K562 (cell line): ENCODE measurements at regions not wholly inside any gene's neighbourhood (a gene's known extent, or its start where the extent isn't known, plus 50 kb on each side); places are given as distances from the start of the nearest gene placed in this dataset.

Source experiments
- ATAC-seq: fragments of 200-7000 bp; cut with Tn5 transposase; 3 replicates; pipeline ENCODE4 v1.9.1; 2020; ENCODE audit warnings: moderate library complexity
- BruUV-seq: library from RNA; stranded (reverse); fragments of 400-500 nt; replicated peaks from 2 replicates; lab custom pipeline; 2021; lab: Mats Ljungman, UMichigan
- CTCF ChIA-PET: fragments of 300-600 bp; formaldehyde crosslinking; extraction: SDS; loops from one replicate; lab custom pipeline; 2021; ENCODE audit warnings: low intra/inter-chr PET ratio; lab: Yijun Ruan, JAX
- POLR2A ChIA-PET: fragments of 300-600, 350-650 bp; sonication (Branson Sonifier 250); formaldehyde crosslinking; extraction: SDS; loops from one replicate; lab custom pipeline; 2021; ENCODE audit warnings: antibody characterized with exemption, inconsistent platforms; lab: Yijun Ruan, JAX
- DNase-seq, 4 experiments: peaks; one replicate each; pipeline versions ENCODE4 v3.0.0 to v3.0.0-alpha.2; 2011 to 2018; ENCODE audit warnings: low spot score in 3 of 4, mixed read lengths in 3 of 4; ENCODE audit errors: extremely low read depth in 1 of 4
- FAIRE-seq: peaks from 2 replicates; lab custom pipeline; 2011; peaks lifted over from hg19 to GRCh38; lab: Jason Lieb, UNC
- H2AFZ ChIP-seq: 2 replicates; pipeline ENCODE4 v1.6.0; 2011; ENCODE audit warnings: low read depth, low read length, control low read depth, inconsistent platforms
- H3K27ac ChIP-seq: fragments of 200-600 bp; 3 replicates; pipeline ENCODE4 v1.8.0; 2011; ENCODE audit warnings: low read depth, mild to moderate bottlenecking, control low read depth, inconsistent platforms, low read length, moderate library complexity, mixed read lengths; ENCODE audit errors: extremely low read depth
- H3K27me3 ChIP-seq, 2 experiments: fragments of 300-600 bp in 1 of 2; 2 replicates in 1 of 2; 3 replicates in 1 of 2; pipeline versions ENCODE4 v1.6.0 to v1.8.0; 2011; ENCODE audit warnings: inconsistent platforms in 2 of 2, low read length in 2 of 2, mild to moderate bottlenecking in 1 of 2, mixed read lengths in 1 of 2, moderate library complexity in 1 of 2; ENCODE audit not compliant: control insufficient read depth in 2 of 2, insufficient read depth in 2 of 2
- H3K36me3 ChIP-seq: fragments of 300-600 bp; 3 replicates; pipeline ENCODE4 v1.8.0; 2011; ENCODE audit warnings: mild to moderate bottlenecking, low read length, inconsistent platforms; ENCODE audit not compliant: control insufficient read depth, insufficient read depth
- H3K4me1 ChIP-seq, 2 experiments: fragments of 200-600 bp in 1 of 2; replicated peaks in 1 of 2; 2 replicates in 1 of 2; 3 replicates in 1 of 2; pipeline versions ENCODE4 v1.5.1 to v1.8.0; 2011; ENCODE audit warnings: inconsistent platforms in 2 of 2, low read length in 2 of 2, mild to moderate bottlenecking in 1 of 2, mixed read lengths in 1 of 2, moderate library complexity in 1 of 2; ENCODE audit not compliant: control insufficient read depth in 2 of 2, insufficient read depth in 2 of 2
- H3K4me2 ChIP-seq: 2 replicates; pipeline ENCODE4 v1.6.1; 2011; ENCODE audit warnings: low read length, control low read depth, inconsistent platforms, mixed read lengths; ENCODE audit not compliant: insufficient read depth
- H3K4me3 ChIP-seq: fragments of 200-600 bp; sonication (generic), shearing (Covaris generic); 2 replicates; pipeline ENCODE4 v1.5.1; 2016; ENCODE audit warnings: control low read depth, inconsistent platforms
- H3K79me2 ChIP-seq: fragments of 200-600 bp; 3 replicates; pipeline ENCODE4 v1.8.0; 2011; ENCODE audit warnings: low read length, inconsistent platforms; ENCODE audit not compliant: control insufficient read depth, insufficient read depth
- H3K9ac ChIP-seq, 2 experiments: 2 replicates each; pipeline versions ENCODE4 v1.6.0 to v1.6.1; 2011; ENCODE audit warnings: low read depth in 2 of 2, low read length in 2 of 2, control low read depth in 1 of 2, inconsistent platforms in 1 of 2, mild to moderate bottlenecking in 1 of 2, mixed read lengths in 1 of 2; ENCODE audit not compliant: insufficient read depth in 1 of 2
- H3K9me1 ChIP-seq: one replicate; pipeline ENCODE4 v1.6.0; 2011; ENCODE audit warnings: inconsistent platforms, mild to moderate bottlenecking, low read length, moderate library complexity; ENCODE audit not compliant: control insufficient read depth, insufficient read depth
- H3K9me3 ChIP-seq: replicated peaks from 2 replicates; pipeline ENCODE4 v1.5.1; 2011; ENCODE audit warnings: low read depth, low read length, inconsistent platforms; ENCODE audit not compliant: control insufficient read depth, insufficient read depth
- H4K20me1 ChIP-seq: replicated peaks from 2 replicates; pipeline ENCODE4 v1.6.1; 2011; ENCODE audit warnings: low read length, inconsistent platforms, mixed read lengths; ENCODE audit not compliant: control insufficient read depth, insufficient read depth
- ARNT ChIP-seq, 2 experiments: fragments of 450-650 bp; IDR thresholded peaks; 2 replicates each; pipeline ENCODE4 v1.6.1; 2016; ENCODE audit warnings: mild to moderate bottlenecking in 1 of 2
- FOXA1 ChIP-seq: fragments of 450-650 bp; IDR thresholded peaks from 2 replicates; pipeline ENCODE4 v1.6.1; 2016; ENCODE audit warnings: mild to moderate bottlenecking, borderline replicate concordance
- HMBOX1 ChIP-seq: sonication (generic); IDR thresholded peaks from 2 replicates; pipeline ENCODE4 v1.6.1; 2016
- NCOA2 ChIP-seq, 2 experiments: fragments of 450-650 bp; IDR thresholded peaks; 2 replicates each; pipeline ENCODE4 v1.6.1; 2018; ENCODE audit warnings: mild to moderate bottlenecking in 2 of 2, moderate library complexity in 1 of 2; ENCODE audit not compliant: partially characterized antibody in 2 of 2
- RAD51 ChIP-seq: fragments of 450-650 bp; IDR thresholded peaks from 2 replicates; pipeline ENCODE4 v1.7.1; 2016; ENCODE audit warnings: low read depth, mild to moderate bottlenecking, borderline replicate concordance
- SP2 ChIP-seq: IDR thresholded peaks from 2 replicates; pipeline ENCODE4 v1.6.1; 2011; ENCODE audit warnings: mild to moderate bottlenecking, low read depth, low read length, moderate library complexity; ENCODE audit not compliant: poor library complexity, severe bottlenecking; ENCODE audit errors: extremely low read depth
- ZNF280A ChIP-seq: fragments of 450-650 bp; IDR thresholded peaks from 2 replicates; pipeline ENCODE4 v1.6.1; 2018; ENCODE audit warnings: mild to moderate bottlenecking, low read depth; ENCODE audit not compliant: partially characterized antibody
- ZNF696 ChIP-seq: fragments of 250-450 bp; sonication (Bioruptor Pico); conservative IDR thresholded peaks from 2 replicates; pipeline ENCODE4 v1.4.0; 2020; ENCODE audit warnings: mild to moderate bottlenecking, moderate library complexity
- WGBS: fragments of 100-300 bp; shearing (Covaris generic); methylation state at CpG from one replicate; pipeline ENCODE4 v1.1.6; 2016; ENCODE audit warnings: low coverage, mixed read lengths; ENCODE audit not compliant: insufficient coverage; ENCODE audit errors: missing lambda C conversion rate; 5-methylcytosine and 5-hydroxymethylcytosine counted together
- in situ Hi-C: fragments of 300-500 bp; cut with MboI; formaldehyde crosslinking; loops from 4 replicates; pipeline ENCODE4 v1.15.0; 2018; ENCODE audit warnings: inconsistent platforms, mixed read lengths
- intact Hi-C: fragments of 100-400 bp; cut with micrococcal nuclease; formaldehyde crosslinking; loops from 2 replicates; pipeline ENCODE4 v1.14.2; 2022

- no peaks in the 10 kb centered on the region for H3K9me1 ChIP-seq
- H3K79me2 ChIP-seq: no peaks in the 10 kb centered on the region
- no peaks in the 10 kb centered on the region for H3K27me3 ChIP-seq
- no peaks in the 10 kb centered on the region for H3K4me1 ChIP-seq
- BruUV-seq: no TSS peak
- ChIA-PET CTCF (no interaction called here), POLR2A (no interaction called here)
- in situ Hi-C loops: no loop called here
- ATAC-seq: no peak
- no peak for DNase-seq
- no peak overlapping the region for H3K4me2 ChIP-seq
- 0% methylated on average over 1 of the region's 1 CpG for WGBS
- H3K27ac ChIP-seq: no peak overlapping the region
- no peak for FAIRE-seq
- H4K20me1 ChIP-seq: no peaks in the 10 kb centered on the region
- no peak overlapping the region for H2AFZ ChIP-seq
- no peaks in the 10 kb centered on the region; the same call in 1 of the 2 replicates for H3K9me3 ChIP-seq
- H3K9ac ChIP-seq: no peak overlapping the region
- H3K4me3 ChIP-seq: no peak overlapping the region
- H3K36me3 ChIP-seq: no peaks in the 10 kb centered on the region
- TF ChIP-seq SP2 (no peak), RAD51 (no peak), NCOA2 (IDR thresholded peaks at IDR 0.05; ENCODE audit: partially characterized antibody in 2 of 2) (no peak), ZNF280A (no peak), ARNT (IDR thresholded peaks at IDR 0.05) (no peak), FOXA1 (no peak), ZNF696 (CRISPR knock-in tag) (no peak), HMBOX1 (no peak)
- TF ChIP-seq, all 486 proteins: peak for 0
- intact Hi-C loops: no loop called here
Measured at GRCh38 chr10:90064295-90064694, 362.9 kb downstream of the KIF20B start.
